ENCODE measurements at regions not wholly inside any gene's neighbourhood (a gene's known extent, or its start where the extent isn't known, plus 50 kb on each side); places are given as distances from the start of the nearest gene placed in this dataset.

DNA sequence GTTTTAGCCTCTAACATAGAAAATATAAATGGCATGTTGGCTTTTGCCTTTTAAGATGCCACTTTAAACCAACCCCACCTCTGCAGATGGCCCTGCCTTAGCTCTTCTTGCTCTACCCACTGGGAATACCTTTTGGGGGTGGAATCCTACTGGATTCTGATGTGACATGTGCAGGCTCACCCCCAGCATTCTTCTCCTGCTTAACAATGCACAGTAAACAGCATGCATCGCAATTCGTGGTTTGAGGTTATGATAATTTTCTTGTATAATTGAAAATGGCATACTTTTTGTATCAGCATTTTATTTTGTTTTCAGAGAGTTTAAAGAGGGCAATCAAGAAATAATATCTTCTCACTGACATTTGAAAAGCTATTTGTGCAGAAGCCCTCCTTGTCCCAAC is 167.9 kb downstream of the AREG start:
- DNase-seq (ENCODE audit: low read depth in 1 of 2, low spot score in 1 of 2) = no peak

DNA sequence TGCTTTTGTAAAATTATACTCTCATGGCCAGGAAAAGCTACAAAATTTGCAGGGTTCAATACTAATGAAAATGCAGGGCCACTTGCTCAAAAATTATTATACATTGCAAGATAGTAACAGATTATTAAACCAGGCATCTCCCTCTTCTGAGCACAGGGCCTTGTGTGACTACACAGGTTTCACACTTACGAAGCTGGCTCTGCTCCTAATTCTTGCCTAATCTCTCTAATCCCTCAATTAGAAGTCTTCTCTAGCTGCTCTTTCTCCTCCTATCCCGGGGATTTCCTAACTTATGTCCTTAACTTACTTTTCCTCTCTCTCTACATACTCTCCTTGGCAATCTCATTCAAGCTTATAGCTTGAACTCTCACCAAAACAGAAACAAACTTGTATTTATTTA is 168.3 kb downstream of the AREG start:
- no peak for DNase-seq (ENCODE audit: low read depth in 1 of 2, low spot score in 1 of 2)

DNA sequence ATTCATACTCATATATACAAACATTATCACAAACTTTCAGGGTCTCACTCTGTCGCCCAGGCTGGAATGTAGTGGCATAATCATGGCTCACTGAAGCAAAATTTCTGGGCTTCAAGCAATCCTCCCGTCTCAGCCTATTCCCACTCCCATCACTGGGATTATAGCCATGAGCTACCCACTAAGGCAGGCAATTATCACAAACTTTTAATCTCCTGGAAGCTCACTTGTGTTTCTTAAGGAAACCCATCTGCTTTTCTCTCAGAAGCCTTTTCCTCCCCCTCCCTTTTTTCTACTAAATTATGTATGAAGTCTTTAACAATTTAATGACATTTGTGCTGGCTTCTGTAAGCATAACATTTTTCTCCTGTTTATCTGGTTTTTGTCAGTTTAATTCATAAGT is 170.5 kb downstream of the AREG start:
- DNase-seq (ENCODE audit: low read depth in 1 of 2, low spot score in 1 of 2) = no peak

DNA sequence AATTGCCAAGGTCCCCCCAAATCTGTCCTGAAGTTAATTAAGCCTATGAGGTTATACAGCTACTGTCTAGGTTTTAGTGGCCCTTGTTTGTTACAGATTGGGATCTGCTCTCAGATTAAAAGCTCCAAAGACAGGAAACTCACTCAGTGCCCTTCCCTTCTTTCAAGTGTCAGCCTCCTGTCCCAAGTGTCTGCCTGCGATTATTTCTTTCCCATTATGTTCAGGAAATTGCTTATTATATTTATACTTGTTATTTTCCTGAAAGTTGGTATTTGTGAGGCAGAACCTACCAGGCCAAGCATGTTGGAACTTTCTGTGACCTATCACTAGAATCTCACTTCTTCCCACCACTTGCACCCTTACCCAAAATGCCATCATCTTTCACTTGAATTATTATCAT is 173.2 kb downstream of the AREG start:
- DNase-seq (ENCODE audit: low read depth in 1 of 2, low spot score in 1 of 2) = no peak

DNA sequence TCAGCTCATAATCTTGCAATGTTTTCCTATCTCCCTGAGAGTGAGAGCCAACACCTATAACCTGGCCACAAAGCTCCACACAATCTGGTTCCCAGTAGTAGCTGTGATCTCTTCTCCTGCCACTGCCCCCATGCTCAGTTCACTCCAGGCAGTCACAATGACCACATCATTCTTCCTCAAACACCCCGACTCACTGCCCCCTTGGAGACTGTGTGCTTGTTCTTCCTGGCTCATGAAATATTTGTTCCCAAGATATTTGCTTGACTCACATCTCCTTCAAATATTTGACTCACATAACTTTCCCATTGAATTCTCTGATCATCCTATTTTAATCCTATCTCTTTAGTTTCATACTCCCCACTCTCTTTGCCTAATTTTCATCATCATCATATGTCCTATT is 173.7 kb downstream of the AREG start:
- DNase-seq (ENCODE audit: low read depth in 1 of 2, low spot score in 1 of 2) = no peak

DNA sequence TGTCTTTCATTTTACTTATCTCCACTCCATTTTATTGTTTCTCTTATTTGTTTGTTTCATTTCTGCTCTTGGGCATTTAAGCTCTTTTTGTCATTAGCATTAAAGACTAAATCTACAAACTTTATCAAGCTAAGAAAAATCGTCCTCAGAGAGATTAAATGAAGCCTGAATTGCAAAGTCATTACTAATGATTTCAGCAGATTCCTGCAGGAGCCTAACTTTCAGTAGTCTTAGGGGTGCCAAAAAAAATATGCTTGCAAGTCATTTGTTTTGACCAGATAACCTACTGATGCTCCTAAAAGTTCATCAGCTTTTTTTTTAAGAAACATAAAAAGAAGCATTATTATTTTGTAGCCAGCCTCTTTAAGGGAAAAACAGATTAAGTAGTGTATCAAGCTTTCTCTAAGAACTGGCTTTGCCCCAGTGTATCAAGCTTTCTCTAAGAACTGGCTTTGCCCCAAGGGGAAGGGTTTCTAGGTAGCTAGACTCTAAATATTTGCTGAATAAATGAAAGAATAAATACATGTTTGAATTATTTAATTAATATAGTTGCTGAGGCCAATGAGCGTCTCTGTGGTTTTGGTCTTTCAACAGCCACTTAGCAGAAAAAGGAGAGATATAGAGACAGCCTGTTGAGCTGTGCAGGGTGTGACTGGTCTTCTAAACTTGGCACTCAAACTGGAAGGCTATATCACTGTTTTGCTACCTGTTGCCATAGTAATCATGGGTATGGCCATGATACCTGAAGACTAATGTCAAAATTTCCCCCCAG is 174.2 kb downstream of the BTC start:
- DNase-seq (ENCODE audit: low read depth in 1 of 2, low spot score in 1 of 2) = no peak

DNA sequence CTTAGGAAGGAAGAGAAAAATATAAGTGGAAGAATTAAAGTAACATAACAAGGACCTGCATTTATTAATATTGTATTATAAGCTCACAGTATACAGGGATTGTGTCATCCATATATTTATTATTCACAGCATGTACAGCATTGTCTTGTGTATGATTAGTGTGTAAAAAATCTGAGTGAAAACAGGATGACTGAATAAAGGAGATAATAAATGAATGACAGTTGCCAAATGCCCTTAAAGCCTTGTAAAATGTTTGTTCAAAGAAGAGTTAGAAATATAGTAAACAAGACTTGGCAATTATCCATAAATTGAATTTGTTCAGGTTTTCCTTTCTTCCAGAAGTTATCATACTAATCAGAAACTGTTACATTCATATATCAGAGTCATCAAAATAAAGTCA is 172.7 kb downstream of the BTC start:
- DNase-seq (ENCODE audit: low read depth in 1 of 2, low spot score in 1 of 2) = no peak

DNA sequence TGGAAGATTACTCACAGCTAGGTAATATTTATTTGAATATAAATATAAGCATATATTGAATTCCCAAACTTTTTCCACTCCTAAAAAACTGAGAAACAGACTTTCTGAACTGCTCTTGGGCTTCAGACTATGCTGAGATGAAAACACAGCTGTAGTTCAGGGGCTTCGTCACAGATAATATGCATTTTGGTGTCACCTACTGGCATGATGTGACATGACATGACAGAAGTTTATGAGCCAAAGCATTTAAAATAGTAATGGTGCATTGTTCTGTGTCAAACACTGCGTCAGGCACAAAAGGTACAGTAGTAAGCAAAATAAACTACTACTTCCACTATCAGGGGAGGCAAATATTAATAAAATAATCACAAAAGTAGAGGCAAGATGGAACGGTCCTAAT is 171.3 kb downstream of the BTC start:
- no peak for DNase-seq (ENCODE audit: low read depth in 1 of 2, low spot score in 1 of 2)

DNA sequence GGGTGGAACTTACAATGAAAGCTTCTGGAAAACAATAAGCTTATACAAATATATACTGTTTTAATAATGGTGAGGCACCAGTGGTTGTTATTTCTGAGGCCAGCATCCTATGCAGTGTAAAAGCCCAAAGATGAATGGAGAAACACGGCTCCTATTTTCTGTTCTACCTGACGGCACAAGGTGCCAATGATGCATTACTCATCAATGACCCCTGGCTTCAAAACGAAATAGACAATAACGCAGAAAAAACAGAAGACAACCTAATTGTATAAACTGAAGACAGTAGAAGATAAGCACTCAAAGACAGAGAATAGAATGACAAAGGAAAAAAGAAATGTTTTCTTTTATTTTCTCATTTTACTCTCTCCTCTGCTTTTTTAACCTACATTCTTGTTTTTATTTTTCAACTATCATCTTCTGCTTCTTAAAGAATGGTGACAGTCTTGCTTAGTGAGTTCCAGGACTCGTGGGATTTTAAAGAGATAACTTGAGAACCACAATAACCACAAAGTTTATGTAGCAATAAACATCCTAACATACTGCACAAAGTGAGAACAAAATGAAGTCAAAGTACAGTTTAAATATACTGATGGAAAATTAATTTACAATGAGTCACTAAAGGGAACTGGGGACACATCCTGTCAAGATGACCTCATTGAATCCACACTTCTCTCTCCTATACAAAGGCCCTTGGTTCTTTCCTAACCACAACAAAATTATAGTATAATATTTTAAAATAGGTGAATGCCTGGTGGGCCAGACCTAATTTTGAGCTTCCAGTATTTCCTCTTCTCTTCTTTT is 169.8 kb downstream of the BTC start:
- DNase-seq (ENCODE audit: low read depth in 1 of 2, low spot score in 1 of 2) = no peak

DNA sequence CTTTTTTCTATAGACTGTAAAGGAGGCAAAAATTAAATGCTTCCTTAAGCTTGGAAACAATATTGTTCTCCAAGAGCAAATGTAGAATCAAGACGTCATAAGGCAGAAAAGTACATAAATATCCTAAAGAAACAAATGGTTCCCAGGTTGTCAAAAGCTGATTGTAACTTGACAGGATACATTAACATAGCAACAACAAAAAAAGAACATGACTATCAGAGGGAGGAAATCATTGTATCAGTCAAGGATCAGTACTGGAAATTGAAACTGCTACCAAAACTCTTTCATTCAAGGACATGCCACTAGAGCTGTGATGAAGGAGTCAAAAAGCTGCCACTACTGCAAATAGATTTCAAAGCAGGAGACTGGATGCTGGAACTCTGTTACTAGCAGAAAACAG is 168.3 kb downstream of the BTC start:
- DNase-seq (ENCODE audit: low read depth in 1 of 2, low spot score in 1 of 2) = no peak

DNA sequence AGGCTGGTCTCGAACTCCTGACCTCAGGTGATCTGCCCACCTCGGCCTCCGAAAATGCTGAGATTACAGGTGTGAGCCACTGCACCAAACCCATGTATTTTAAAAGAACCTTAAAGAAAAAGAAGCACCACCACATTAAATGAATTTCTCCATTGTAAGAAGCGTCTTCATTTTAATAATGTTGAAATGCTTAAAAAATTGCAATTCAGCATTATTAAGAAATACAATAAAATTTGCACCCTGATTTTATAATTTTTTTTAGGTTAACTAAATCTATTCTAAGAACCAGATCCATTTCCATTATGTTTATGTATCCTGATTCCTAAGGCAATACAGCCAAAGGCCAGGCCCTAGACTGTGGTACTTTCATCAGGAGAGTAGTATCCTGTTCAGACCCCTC is 167.2 kb downstream of the BTC start:
- no peak for DNase-seq (ENCODE audit: low read depth in 1 of 2, low spot score in 1 of 2)

DNA sequence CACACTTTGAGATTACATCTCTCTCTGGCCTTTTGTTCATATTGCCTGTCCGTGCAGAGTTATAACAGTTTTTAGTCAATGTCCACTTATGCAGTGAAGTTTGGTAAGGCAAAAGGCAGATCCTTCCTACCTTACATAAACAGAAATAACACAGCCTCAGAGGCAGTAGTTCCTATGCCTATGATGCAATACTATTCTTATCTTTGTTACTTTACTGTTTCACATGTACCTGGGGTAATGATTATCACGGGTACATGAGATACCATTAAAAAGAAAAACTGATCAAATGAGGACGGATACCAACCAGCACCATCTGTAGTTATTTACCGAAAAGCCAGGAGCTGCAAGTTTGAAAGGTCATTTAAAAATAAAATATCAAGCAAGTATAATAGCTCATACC is 166.8 kb downstream of the BTC start:
- no peak for DNase-seq (ENCODE audit: low read depth in 1 of 2, low spot score in 1 of 2)

DNA sequence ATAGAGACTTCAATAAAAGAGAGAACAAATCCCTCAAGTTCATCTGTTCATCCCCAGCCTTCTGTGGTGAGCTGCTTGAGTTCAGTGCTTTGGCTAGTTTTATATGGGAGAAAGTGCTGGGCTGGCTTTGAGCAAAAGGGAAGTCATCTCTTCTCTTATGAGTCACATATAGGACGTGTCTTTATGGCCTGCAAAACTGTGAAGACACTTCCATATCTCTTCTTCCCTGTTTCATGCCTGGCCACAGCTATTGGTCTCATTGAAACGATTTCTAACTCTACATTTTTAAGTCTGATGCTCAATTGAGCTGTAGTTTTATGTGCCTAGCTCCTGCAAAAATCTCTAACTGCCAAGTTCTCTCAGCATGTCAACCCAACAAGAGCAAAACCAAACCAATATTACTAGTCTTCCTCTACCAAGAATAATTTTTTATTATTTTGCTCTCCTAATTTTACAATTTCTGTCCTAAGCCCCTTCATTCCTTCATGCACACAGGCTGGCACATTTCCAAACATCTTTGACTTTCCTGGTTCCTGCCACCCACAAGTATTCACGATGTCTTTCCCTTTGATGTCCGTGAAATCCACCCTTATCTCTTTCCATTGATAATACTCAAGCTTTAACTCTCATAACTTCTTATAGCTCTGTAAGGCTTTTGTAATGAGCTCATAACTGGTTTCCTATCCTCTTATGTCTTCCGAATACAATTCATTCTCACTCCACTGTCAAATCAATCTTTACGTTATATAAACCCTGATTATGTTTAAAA is 165.3 kb downstream of the BTC start:
- no peak for DNase-seq (ENCODE audit: low read depth in 1 of 2, low spot score in 1 of 2)

DNA sequence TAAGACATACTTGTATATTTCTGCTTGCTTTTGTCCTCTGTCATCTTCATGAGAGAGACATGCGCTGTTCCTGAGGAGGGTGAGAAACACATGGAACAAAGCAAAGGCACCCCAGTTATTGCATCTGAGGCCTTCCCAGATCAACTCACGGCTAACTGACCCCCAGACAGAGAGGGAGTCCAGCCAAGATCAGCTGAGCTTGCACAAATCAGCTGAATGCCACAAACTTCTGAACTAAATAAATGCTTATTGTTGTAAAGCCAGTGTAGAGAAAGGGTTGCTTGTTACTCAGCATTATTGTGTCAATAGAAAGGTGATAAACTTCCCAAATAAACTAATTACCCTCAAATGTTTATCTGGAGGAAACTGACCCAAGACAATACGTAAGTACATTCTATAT is 163.8 kb downstream of the BTC start:
- DNase-seq (ENCODE audit: low read depth in 1 of 2, low spot score in 1 of 2) = no peak

DNA sequence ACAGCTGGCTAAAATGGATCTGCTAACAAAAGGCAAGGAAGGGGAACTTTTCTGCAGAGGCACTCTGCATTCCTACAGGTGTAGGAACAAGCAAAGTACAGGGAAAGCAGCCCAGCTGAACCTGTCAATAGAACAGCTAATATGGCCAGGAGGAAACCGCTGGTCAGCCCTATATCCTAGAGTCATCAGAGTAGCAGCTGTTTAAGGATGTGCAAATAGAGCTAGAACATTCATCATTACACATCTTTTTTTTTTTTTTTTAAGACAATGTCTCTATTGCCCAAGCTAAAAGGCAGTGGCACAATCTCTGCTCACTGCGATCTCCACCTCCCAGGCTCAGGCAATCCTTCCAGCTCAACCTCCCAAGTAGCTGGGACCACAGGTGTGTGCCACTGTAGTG is 163.0 kb downstream of the BTC start:
- DNase-seq (ENCODE audit: low read depth in 1 of 2, low spot score in 1 of 2) = no peak

DNA sequence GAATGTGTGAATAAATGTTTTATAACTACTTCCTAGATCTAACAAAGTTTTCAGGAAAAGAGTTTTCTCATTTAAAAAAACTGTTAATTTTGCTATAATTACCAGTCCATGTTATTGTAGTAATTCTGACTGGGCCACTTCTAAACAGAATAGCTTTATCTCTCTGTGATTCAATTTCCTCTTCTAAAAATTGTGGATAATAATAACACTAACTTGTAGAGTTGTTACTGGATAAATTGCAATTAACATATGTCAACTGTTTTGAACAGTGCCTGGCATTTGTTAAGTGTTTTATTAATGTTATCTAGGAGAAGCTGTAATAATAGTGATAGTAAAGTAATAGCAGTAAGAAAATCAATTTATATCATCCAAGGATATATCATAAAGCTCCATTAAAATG is 162.3 kb downstream of the BTC start:
- no peak for DNase-seq (ENCODE audit: low read depth in 1 of 2, low spot score in 1 of 2)

DNA sequence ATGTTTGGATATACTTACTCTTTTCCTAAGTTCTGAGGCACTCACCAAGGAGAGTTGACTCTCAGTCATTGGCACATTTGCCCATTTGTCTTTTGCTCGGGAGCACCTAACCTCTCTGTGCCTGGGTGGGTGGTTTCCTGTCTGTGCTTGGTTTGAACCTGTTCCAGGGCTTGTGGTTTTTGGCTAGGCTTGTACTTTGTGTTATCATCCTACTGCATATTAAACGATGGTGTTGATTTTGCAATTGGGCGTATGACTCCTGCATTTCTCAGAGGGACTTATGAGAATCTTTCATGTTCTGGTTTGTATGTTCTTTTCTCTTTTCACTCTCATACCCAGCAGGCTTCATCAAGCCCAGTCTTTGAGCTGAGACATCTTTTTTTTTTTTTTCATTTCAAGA is 161.7 kb downstream of the BTC start:
- DNase-seq (ENCODE audit: low read depth in 1 of 2, low spot score in 1 of 2) = peak in 1 of 2 donors; percentile 32

DNA sequence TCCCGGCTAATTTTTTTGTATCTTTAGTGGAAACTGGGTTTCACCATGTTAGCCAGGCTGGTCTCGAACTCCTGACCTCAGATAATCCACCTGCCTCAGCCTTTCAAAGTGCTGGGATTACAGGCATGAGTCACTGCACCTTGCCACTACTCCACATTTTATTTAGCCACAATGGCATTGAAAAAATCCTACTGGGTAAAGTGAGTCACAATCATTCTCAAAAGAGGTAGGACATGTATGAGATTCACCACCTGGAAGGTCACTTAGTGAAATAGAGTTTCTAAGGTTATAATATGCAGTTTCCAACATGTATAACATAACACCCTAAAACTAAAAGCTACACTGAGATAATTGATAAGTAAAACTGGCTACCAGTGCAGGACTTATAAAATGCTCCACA is 159.2 kb downstream of the BTC start:
- no peak for DNase-seq (ENCODE audit: low read depth in 1 of 2, low spot score in 1 of 2)

DNA sequence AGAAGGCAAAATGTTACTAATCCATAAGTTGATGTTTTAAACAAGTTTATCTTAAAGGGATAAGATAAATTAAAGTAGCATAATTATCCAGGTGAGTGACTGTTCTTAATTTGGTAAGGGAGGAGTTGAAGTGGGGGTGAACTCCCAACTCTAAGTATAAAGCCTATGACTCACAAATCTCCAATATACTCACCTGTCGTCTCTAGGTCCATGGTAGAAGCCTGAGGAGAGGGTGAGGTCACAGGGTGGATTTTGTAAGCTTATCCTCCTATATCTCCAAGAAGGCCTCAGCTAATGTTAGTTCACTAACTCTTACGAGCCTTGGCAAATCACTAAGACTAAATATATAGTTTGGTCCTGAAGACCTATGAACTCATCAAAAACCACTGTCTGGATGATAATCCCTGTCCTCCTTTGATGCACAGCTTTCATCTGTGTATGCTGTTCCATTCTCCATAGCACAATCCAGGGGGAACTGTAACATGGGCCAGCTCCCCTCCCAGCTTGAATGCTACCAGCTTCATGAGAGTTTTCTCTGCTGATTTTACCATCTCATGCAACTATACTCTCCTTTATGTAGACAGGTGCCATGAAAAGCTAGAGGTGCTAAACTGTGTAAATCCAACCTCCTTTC is 158.7 kb downstream of the BTC start:
- no peak for DNase-seq (ENCODE audit: low read depth in 1 of 2, low spot score in 1 of 2)

DNA sequence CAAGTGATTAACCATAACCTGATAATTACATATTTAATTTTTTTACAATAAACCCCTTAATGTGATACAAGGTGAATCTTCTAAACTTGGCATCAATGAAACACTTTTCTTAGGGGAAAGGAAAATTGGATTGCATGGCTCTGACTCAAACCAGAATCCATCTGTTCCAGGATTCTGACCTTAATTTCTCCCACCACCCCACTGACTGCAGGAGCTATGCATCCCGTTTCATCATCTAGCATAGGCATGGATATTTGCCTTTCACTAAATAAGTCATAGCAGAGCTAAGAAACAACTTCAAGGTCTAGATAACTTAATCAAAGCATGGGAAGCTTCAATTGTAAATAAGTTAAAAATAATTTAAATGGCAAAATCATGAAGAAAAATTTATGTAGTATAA is 156.3 kb downstream of the BTC start:
- no peak for DNase-seq (ENCODE audit: low read depth in 1 of 2, low spot score in 1 of 2)

DNA sequence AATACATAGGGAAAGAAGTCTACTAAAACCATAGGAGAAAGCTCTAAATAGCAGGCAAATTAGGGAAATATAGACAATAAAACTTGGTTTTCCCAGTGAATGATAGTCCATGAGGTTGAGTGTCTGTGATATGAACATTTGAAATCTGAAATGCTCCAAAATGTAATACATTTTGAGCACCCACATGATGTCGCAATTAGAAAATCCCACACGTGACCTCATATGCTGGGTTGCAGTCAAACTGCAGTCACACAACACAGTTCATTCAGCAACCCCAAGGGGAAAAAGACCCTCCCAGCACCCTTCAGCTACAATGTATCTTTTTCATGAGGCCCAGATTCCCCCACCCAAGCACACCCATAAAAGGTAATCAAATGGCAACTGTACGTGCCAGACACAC is 155.6 kb downstream of the BTC start:
- no peak for DNase-seq (ENCODE audit: low read depth in 1 of 2, low spot score in 1 of 2)
